H1 (cell line): ENCODE measurements at regions not wholly inside any gene's neighbourhood (a gene's known extent, or its start where the extent isn't known, plus 50 kb on each side); places are given as distances from the start of the nearest gene placed in this dataset.

ENCODE experiments used
- CBX5 ChIP-seq: fragments of 300-800, 300-1000 bp; sonication (generic); IDR thresholded peaks from 2 replicates; pipeline ENCODE4 v1.7.1; 2016; ENCODE audit warnings: antibody characterized with exemption, low read length, low read depth
- CEBPB ChIP-seq: IDR thresholded peaks from 2 replicates; pipeline ENCODE4 v1.6.1; 2012; ENCODE audit warnings: low read depth, low read length
- EGR1 ChIP-seq: IDR thresholded peaks from 2 replicates; pipeline ENCODE4 v1.6.1; 2011; ENCODE audit warnings: low read depth, low read length, borderline replicate concordance
- EZH2 ChIP-seq: fragments of 200-600 bp; sonication (generic); IDR thresholded peaks from 2 replicates; pipeline ENCODE4 v1.7.1; 2012; ENCODE audit warnings: low read depth, mild to moderate bottlenecking, moderate library complexity, low read length, inconsistent platforms; ENCODE audit not compliant: severe bottlenecking
- MAX ChIP-seq: IDR thresholded peaks from 2 replicates; pipeline ENCODE4 v1.6.1; 2012; ENCODE audit warnings: inconsistent platforms
- TF ChIP-seq, protein P1 (sequence below), 3 experiments: IDR thresholded peaks; 1 replicate in 2 of 3; 2 replicates in 1 of 3; pipeline versions ENCODE4 v1.5.1 to v1.6.1; 2011; ENCODE audit warnings: low read length in 3 of 3, mild to moderate bottlenecking in 3 of 3, inconsistent platforms in 2 of 3, low read depth in 1 of 3, moderate library complexity in 1 of 3; ENCODE audit not compliant: insufficient read depth in 1 of 3; ENCODE audit errors: control extremely low read depth in 1 of 3

DNA sequence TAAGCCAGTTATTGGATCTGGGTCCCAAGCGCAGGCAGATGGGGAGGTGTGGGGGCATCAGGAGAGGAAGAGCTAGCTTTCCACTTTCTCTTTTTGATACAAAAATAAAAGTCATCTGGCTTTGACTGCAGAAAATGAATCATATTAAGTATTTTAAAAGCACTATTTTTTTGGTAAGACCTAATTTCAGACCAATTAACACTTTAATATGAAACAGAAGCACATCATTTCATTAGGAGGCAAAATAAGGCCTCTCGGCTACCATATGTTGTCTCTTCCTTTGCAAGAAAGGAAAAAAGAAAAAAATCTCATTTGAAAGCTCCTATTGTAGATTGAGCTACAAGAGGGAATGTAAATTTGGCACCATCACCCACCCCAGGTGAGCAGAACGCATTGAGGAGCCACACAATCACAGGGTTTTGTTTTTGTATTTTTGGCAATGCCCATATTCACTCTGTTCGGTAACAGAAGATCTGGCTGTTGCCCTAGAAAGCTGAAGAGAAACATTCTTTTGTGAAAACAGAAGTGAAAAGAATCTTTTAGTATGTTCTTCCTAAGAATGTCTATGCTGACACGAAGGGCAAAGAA is 390.7 kb upstream of the ETAA1 start:
- TF ChIP-seq, protein P1, sequence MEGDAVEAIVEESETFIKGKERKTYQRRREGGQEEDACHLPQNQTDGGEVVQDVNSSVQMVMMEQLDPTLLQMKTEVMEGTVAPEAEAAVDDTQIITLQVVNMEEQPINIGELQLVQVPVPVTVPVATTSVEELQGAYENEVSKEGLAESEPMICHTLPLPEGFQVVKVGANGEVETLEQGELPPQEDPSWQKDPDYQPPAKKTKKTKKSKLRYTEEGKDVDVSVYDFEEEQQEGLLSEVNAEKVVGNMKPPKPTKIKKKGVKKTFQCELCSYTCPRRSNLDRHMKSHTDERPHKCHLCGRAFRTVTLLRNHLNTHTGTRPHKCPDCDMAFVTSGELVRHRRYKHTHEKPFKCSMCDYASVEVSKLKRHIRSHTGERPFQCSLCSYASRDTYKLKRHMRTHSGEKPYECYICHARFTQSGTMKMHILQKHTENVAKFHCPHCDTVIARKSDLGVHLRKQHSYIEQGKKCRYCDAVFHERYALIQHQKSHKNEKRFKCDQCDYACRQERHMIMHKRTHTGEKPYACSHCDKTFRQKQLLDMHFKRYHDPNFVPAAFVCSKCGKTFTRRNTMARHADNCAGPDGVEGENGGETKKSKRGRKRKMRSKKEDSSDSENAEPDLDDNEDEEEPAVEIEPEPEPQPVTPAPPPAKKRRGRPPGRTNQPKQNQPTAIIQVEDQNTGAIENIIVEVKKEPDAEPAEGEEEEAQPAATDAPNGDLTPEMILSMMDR (IDR thresholded peaks at IDR 0.05; ENCODE audit: control extremely low read depth in 1 of 3, insufficient read depth in 1 of 3, low read depth in 1 of 3, low read length in 3 of 3) = no peak
- TF ChIP-seq EGR1 (no peak), MAX (no peak), CEBPB (no peak), CBX5 (no peak), EZH2 (no peak)
